ENCODE measurements at regions not wholly inside any gene's neighbourhood (a gene's known extent, or its start where the extent isn't known, plus 50 kb on each side); places are given as distances from the start of the nearest gene placed in this dataset.
A peak's percentile ranks its signal among the peaks of the same experiment; 100 is the strongest.
"Not testable (repeated sequence)": the region's sequence is repeated elsewhere in the genome, so short reads cannot be mapped to it uniquely, and the experiment has no call there.

DNA sequence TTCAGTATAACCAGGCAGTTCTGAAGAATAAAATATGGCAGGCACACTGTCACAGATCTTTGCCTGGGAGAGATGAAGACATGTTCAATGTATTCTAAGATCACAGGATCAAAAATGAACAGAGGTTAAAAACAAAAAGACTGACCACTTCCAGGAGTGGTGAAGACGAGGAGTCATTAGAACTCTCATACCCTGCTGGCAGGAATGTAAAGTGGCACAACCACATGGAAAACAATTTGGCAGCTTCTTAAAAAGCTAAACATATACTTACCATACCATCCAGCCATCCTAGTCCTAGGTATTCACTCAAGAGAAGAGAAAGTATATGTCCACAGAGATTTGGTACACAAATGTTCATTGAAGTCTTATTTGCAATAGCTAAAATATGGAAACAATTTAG, 406.3 kb downstream of the NPIPA8 start:
- DNase-seq: no peak

DNA sequence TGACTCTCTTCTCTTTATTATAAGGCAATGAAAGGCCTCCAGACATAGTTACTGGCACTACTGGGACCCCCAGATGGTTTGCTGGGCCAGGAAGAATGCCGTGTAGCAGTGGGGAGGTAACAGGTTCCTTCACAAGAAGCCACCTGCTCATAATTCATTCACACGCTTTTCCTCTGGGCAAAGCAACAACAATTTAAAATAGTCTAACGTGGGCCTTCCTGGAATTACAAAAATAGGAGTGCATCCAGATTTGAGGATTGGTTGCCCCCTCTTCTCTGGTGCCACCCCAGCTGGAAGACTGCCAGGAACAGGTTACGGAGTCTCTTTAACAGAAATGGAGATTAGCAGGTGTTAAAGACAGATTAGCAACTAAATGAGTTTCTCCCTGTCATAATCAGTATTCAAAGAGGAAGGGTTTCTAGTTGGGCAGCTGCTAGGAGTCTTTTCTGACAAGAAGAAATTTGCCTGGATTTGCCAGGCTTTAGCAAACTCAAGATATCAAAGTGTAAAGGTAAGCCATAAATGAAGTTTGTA, 409.6 kb downstream of the NPIPA8 start:
- no peak for DNase-seq

DNA sequence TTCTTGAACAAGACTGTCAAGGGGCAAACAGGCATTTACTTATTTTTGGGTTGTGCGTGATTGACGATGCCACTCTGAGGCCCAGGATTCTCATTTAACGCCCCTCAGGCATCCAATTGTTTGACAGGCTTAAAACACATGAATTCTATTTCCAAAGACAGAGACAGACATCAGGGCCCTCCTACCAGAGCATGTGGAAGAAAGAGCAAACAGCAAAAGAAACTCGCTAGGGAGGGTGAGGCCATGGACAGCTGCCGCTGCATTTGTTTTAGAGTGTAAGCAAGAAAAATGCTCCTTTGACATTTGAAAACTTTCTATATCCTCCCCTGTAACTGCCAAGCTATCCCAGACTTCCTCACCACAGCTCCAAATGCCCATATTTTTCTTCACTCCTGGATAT, 410.1 kb downstream of the NPIPA8 start:
- DNase-seq: no peak

DNA sequence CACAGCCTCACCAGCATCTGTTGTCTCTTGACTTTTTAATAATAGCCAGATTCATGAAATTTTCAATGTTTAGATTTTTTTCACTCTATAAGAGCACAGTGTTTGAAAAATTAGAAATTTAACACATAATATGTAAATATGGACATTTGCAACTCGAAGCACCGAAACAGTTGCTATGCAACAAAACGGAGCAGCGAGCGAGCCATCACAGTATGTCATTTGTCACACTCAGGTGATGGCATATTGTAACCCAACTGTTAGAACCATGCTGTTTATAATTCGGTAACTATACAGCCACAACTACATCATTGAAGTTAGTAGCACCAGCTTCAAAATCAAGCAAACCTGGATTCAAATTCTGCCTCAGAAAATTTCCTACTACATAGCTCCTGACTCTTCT, 410.8 kb downstream of the NPIPA8 start:
- no peak for DNase-seq

DNA sequence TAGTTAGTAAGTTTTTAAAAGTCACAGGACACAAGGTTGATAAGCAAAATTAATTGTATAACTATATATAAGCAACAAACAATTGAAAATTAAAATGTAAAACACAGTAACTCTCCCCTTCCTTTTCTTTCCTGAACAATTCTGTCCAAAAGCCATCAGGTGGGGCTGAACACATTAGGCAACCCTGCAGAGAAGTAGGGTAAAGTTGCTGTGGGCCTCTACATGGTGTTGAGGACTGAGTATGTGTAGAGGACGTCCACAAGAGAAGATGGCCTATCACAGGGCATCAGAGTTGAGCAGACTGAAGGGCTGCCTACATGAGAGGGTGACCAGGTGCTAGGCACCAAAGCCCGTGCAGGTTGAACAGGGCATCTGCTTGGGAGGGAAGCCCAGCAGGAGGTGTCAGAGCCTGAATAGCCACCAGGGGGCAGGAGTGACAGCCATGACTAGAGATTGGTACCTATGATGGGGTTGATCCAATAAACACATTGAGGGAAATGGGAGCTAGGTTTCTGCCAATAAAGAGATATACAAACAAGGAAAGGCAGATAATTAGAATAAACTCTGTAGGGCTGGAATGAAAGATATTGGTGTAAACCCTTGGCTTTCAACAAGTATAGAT, 415.1 kb downstream of the NPIPA8 start:
- peak; percentile 59 for DNase-seq

DNA sequence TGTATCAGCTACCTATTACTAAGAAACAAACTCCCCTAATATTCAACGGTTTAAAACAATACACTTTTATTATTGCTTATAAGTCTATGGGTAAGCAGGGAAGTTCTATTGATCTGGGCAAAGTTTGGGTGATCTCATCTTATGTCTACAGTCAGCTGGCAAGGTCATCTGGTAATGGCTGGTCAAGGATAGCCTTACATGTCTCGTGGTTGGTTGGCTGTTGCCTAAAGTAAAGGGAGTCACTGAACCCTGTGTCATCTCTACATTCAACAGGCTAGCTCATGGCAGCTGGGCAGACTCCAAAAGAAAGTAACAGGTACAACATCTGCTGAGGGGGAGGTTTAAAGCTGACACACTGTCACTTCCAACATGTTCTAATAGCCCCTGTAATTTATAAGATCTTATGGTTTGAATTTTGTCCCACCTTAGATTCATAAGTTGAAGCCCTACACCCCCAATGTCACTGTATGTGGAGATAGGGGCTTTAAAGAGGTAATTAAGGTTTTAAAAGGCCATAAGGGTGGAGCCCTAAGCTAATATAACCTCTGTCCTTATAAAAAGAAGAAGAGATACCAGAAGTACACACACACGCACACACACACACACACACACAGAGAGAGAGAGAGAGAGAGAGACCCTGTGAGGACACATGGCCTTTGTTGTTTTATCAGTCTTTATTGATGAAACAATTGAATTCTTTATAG, 419.1 kb downstream of the NPIPA8 start:
- DNase-seq: no peak

DNA sequence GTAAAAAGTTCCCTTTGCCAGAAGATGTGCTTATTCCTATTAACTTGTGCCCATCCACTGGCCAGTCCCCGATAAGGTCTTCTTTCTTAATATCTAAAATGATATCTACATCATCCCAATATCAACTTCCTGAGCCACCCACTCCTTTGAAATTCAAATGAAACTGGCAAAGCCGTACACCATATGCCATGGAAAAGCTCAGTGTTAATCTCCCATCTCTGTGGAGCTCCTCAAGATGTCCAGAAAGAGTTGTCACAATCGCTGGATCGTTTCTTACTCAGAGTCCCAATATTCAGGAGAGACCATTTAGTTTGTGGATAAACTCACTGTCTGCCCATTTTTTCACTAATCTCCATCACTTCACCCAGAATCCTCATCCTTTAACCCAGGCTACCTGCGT, 420.7 kb downstream of the NPIPA8 start:
- no peak for DNase-seq

DNA sequence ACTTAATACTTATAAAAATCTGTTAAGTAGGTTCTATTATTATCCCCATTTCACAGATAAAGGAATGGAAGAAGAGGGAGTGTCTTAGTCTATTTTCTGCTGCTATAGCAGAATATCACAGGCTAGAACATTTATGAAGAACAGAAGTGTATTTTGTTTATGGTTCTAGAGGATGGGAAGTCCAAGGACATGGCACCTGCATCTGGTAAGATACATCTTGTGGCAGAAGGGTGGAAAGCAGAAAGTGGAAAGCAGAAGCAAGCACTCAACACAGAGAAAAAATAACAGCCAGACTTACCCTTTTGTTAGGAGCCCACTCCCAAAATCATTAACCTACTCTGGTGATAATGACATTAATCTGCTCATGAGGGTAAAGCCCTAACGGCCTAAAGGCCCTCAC, 422.4 kb downstream of the NPIPA8 start:
- DNase-seq: no peak

DNA sequence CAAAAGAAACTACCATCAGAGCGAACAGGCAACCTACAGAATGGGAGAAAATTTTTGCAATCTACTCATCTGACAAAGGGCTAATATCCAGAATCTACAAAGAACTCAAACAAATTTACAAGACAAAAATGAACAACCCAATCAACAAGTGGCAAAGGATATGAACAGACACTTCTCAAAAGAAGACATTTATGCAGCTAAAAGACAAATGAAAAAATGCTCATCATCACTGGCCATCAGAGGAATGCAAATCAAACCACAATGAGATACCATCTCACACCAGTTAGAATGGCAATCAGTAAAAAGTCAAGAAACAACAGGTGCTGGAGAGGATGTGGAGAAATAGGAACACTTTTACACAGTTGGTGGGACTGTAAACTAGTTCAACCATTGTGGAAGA, 425.0 kb downstream of the NPIPA8 start:
- DNase-seq: not testable (repeated sequence)

DNA sequence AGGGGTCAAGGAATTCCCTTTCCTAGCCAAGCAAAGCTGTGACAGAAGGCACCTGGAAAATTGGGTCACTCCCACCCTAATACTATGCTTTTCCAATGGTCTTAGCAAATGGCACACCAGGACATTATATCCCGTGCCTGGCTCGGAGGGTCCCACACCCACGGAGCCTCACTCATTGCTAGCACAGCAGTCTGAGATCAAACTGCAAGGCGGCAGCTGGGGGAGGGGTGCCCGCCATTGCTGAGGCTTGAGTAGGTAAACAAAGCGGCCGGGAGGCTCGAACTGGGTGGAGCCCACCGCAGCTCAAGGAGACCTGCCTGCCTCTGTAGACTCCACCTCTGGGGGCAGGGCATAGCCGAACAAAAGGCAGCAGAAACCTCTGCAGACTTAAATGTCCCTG, 429.9 kb downstream of the NPIPA8 start:
- DNase-seq: not testable (repeated sequence)

DNA sequence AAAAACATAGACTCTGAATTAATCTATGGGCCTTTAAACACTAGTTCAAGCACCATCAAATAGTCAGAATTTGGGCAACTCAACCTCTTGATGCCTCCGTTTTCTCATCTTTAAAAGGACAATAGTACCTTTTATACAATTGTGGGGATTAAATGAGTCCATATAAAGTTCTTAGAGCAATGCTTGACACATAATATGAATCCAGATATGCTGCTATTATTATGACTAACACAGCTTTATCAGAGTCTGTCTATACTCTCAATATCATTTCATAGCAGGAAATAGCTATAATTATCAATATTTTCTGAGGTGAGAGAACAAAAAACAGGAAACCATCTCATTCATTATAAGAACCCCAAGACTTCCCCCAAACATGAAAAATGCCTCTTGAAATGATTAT, 430.5 kb upstream of the XYLT1 start:
- DNase-seq: no peak

DNA sequence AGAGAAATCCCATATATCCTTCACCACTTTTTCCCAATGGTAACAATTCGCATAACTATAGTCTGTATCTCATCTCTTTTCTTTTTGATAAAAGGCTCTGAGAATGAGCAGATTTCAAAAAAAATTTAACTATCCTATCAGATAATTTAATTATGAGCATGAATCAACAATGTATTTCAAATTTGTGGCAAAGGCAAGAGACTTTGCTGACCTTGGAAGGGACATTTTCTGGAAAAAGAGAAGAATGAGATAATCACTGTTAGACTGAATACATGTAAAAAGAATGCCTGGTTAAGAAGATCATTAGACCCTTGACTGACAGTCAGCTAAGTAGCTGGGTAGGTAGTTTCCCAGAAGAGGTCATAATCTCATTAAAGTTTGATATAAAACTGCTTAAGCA, 428.4 kb upstream of the XYLT1 start:
- no peak for DNase-seq

DNA sequence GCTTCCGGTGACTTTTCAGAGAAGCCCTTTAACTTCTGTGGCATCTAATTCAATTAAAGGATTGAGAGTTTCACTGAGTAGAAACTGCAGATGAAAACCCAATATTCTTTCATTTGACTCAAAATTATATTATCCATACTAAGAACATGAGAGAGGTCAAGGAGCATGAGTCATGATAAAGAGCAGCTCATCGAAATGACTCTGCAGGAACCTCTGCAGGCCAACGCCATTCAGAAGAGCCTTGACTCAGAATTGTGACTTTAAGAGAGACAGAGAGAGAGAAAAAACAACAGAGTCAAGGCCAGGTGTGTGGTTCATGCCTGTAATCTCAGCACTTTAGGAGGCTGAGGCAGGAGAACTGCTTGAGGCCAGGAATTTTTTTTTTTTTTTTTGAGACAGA, 417.2 kb upstream of the XYLT1 start:
- DNase-seq: no peak

DNA sequence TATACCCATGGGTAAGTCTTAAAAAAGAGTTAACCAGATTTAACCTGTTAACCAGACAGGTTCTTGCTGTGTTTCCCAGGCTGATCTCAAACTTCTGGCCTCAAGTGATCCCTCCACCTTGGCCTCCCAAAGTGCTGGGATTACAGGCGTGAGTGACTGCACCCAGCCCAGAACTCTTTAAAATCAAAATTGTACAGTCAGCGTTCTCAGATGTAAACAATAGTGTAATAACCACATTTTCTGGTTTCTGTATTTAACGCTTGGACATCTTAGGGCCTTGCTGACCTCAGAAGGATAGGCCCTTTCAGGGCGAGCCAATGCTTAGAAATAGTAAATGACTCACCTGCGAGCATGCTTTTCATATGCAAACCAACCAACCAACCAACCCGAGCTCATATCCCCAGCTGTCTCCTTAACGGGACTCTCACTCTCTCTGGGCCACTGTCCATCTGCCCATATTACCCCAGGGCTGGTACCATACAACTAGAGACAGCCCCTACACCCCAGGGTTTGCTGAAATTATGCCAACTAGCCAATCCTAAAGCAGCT, 415.0 kb upstream of the XYLT1 start:
- DNase-seq: no peak

DNA sequence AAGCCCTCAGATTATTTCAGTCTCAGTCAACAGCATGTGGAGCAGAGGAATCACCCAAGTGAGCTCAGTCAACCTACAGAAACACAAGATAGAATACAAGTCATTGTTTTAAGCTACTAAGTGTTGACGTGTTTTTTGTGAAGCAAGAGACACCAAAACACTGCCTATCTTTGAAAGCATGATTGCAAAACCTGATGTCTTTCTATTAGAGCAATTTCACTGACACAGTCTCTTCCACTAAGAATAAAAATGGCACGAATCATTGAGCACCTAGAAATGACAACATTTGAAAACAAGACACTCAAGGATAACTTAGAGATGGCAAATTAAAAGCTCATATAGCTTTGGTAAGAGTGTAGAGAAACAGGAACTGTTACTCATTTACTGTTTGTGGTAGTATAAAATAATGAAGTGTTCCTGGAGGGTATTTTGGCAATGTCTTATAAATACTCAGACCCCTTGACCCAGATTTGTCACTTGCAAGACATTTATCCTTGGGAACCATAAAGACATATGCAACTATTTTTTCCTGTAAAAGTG, 407.1 kb upstream of the XYLT1 start:
- DNase-seq: no peak

DNA sequence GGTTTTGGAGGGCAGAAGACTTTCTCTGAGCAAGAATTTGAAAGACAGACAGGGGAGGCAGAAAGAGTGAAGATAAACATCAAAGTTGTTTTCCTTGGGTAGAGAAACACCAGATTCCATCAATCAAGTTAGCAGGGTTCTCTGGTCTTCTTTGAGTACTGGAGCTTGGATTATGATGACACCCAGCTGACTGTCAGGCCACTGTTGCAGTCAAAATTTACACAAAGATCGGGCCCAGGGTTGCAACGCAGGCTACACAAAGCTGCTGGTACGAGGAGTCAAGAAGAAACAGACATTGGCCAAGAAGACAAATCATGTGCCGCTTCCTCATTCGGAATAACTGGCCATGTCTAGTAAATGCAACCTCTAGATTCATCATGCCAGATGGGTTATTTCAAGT, 396.2 kb upstream of the XYLT1 start:
- DNase-seq: no peak

DNA sequence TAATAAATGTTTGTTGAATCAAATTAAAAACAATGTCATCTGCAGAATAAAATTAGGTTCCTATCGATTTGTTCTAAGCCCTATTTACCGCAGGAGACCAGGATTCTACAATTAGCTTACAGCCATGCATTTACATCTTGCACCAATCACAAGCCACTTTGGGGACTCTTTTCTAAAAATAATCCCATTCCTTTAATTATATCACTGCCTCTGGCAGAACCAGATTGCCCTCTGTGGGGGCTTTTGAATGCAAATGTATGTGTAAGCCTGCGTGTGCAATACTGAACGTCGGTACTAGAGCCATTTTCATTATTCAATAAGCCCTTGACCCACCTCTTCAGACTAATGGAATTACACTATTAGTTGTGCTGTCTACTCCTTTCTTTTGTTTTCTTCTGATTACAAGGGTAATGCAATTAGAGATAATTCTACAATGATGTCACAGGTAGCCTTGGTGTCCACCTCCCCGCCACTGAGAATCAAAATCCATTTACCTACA, 391.3 kb upstream of the XYLT1 start:
- DNase-seq: no peak

DNA sequence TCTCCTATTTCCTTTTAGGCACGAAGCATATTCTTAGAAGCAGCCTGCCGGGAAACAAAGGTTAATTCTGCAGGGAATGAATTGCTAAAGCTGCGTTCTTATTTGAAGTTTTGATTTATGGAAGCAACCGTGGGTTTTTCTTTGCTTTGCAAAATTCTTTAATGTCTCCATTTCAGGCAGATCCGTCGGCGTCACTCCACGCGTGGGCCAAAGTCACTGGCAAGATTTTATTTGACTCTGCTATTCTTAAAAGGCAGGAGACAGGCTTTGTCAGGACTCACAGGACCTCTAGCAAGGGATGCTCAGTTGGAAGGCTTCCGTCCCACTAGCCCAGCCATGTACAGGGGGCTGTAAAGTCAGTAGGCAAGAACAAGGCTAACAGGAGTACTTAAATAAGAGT, 387.3 kb upstream of the XYLT1 start:
- DNase-seq: no peak

DNA sequence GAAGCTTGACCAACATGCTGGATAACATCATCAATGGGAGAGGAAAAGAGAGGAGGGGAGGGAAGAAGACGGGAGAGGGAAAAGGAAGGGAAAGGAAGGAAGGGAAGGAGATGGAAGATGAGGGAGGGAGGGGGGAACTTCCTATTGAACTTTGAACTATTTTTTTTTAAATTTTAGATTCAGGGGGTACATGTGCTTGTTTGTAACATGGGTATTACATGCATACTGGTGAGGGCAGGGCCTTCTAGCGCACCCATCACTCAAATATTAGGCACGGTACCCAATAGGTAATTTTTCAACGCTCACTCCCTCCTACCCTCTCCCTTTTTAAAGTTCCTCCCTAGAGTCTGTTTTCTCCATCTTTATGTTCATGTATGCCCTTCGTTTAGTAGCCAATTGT, 383.2 kb upstream of the XYLT1 start:
- DNase-seq: no peak

DNA sequence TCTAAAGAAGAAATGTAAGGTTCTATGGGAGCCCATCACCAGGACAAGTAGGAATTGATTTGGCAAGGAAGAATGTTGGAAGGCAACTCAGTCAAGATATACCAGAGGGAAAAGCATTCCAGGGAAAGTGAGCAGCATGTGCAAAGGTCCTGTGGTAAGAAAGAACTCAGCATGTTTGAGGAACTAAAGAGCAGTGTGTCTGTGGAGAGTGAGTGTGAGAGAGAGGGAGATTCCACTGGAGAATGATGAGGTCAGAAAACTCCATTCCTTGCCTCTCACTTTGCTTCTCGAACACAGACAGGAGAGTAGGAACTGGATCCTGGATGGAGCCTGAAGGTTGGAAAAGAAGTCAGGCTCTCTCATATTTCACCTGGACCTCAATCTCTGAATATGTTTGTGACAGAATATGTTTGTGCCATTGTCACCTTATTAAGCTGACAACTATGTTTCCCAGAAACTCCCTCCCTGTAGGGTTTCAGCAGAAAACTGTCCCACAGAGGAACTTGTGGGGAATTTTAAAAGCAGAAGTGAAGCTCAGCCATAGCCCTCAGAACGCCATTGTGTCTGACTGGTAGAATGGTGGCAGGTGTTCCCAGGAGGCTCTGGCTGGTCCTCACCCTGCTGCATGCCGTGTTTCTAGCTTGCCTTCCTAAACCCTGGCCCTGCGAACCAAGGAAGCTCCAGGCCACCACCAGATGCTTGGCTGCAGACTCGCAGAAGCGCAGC, 382.4 kb upstream of the XYLT1 start:
- DNase-seq: no peak

DNA sequence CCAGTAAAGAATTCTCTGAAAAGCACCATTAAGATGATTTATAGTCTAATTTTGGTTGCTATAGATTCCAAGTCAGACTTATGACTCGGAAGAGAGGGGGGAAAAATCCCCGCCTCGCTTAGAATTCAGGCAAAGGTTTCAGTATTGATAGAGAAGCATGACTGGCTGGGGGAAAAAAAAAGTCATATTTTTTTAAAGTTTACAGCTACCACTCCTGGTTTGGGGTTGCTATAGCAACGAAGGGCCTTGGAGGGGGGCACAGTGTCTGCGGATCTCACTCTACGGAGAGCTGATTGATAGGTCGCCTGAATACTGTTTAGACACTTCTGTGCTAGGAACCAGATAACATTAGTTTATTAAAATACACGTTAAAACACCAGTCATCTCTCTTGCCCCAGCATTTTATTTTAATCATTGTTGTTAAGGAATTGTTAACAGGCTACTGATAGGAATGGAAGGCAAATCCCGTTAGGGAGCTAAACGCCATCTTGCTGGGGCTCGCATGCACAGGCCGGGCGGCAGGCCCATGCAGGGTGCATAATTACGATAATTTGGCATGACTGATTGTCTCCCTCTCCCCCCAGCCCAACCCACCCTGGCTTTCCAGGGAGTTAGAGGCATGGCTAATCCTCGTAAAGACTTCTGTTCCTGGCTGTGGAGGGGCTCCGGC, 380.0 kb upstream of the XYLT1 start:
- no peak for DNase-seq

DNA sequence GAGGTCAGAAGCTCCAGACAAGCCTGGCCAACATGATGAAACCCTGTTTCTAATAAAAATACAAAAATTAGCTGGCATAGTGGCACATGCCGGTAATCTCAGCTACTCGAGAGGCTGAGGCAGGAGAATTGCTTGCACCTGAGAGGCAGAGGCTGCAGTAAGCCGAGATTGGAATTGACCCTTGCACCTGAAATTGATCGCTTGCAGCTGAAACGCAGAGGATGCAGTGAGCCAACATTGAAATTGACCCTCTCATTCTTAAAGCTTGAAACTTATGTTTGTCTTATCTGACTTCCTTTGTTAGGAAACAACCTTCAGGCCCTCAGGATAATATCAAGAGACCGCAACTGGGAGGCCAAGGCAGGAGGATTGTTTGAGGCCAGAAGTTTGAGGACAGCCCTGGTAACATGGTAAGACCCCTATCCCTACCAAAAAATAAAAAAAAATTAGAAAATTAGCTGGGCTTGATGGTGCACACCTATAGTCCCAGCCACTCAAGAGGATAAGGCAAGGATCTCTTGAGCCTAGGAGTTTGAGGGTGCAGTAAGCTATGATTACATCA, 376.6 kb upstream of the XYLT1 start:
- DNase-seq: no peak

Measured in stimulated activated CD4-positive, alpha-beta T cell treated with anti-CD3 and anti-CD28 coated beads, Interleukin-4, amount 100 ng/mL, for 24 hours (primary cell).